Ovary (tissue), 3 donors: ENCODE measurements at regions not wholly inside any gene's neighbourhood (a gene's known extent, or its start where the extent isn't known, plus 50 kb on each side); places are given as distances from the start of the nearest gene placed in this dataset.

ENCODE experiments used
- CTCF ChIP-seq, 3 donors: fragments of 450-650 bp in 2 of 3; fragments of 200-600 bp in 1 of 3; IDR thresholded peaks; one replicate each; pipeline versions ENCODE4 v1.5.1 to v1.8.0; 2016 to 2022; ENCODE audit warnings: antibody characterized with exemption in 3 of 3, mild to moderate bottlenecking in 1 of 3
- EP300 ChIP-seq: sonication (generic); formaldehyde crosslinking; IDR thresholded peaks from one replicate; pipeline ENCODE4 v1.6.1; 2017; ENCODE audit warnings: antibody characterized with exemption
- POLR2A ChIP-seq: fragments of 450-650 bp; IDR thresholded peaks from one replicate; pipeline ENCODE4 v1.6.1; 2017; ENCODE audit warnings: antibody characterized with exemption, mild to moderate bottlenecking, moderate library complexity
- donor health status: DM: no; HTN: no; CAD: no.

- TF ChIP-seq POLR2A (no peak), CTCF (IDR thresholded peaks at IDR 0.05) (no peak), EP300 (no peak)
Measured at GRCh38 chr5:121489972-121490371, 361.7 kb upstream of the FTMT start.
